ENCODE measurements at regions not wholly inside any gene's neighbourhood (a gene's known extent, or its start where the extent isn't known, plus 50 kb on each side); places are given as distances from the start of the nearest gene placed in this dataset.

DNA sequence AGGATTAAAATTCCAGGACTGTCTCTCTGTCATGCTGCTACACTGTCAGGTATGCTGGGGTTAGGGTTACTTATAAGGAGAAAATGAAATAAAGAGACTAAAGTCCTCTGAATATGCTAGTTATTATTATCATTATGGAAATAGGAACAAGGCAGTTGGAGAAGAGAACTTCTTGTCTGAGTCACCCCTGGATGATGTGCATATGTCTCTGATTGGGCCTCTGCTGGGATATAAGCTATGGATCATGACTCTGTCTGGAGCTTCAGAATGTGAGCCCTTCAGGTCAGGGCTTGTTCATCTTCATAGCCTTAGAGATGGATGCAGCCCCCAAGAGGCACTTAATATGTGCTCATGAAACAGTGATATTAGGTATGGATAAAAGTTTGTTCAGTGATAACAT, 569.6 kb downstream of the EPHB1 start:
- no peak for DNase-seq (ENCODE audit: low read depth)
- TF ChIP-seq, protein P1, sequence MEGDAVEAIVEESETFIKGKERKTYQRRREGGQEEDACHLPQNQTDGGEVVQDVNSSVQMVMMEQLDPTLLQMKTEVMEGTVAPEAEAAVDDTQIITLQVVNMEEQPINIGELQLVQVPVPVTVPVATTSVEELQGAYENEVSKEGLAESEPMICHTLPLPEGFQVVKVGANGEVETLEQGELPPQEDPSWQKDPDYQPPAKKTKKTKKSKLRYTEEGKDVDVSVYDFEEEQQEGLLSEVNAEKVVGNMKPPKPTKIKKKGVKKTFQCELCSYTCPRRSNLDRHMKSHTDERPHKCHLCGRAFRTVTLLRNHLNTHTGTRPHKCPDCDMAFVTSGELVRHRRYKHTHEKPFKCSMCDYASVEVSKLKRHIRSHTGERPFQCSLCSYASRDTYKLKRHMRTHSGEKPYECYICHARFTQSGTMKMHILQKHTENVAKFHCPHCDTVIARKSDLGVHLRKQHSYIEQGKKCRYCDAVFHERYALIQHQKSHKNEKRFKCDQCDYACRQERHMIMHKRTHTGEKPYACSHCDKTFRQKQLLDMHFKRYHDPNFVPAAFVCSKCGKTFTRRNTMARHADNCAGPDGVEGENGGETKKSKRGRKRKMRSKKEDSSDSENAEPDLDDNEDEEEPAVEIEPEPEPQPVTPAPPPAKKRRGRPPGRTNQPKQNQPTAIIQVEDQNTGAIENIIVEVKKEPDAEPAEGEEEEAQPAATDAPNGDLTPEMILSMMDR (conservative IDR thresholded peaks at IDR 0.05; ENCODE audit: low read depth, low read length), result no peak
- no peak overlapping the region for H3K4me3 ChIP-seq (ENCODE audit: low read depth, low read length)

DNA sequence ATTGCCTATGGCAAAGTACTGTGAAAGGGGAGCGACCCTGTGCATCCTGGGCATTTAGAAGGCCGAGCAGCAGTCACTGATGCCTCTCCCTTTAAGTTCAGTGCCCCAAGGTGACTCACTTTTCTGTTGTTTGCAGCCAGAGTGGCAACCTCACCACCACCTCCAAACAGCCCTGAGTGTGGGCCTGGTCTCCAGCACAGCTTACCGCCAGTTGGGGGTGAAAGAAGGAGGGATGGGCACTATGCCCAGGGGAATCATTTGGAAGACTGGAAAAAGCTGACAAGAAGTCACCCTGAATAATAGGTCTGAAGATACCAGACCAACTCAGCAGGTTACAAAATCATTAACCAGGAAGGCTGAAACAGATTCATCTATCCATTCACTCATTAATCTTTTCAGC, 571.8 kb downstream of the EPHB1 start:
- TF ChIP-seq, protein P1 (conservative IDR thresholded peaks at IDR 0.05; ENCODE audit: low read depth, low read length), result no peak
- H3K4me3 ChIP-seq (ENCODE audit: low read depth, low read length), result no peak overlapping the region
- DNase-seq (ENCODE audit: low read depth), result no peak

DNA sequence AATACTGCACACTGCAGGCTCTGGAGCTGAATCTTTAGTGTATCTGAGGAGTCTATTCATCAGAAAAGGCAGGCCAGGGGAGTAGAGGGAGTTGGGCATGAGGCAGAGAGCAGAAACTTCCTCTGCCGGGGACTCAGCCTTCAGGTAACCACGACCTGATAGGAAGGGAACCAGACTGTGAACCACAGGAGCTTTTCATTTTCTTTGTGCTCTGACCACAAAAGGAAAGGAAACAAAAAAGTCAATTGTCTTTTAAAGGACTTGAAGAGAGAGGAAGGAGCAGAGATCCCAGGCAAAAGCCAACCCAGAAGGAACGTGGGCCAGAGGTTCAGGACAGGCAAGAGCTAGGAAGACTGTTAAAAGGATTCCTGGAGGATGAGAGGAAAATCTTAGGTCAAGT, 573.3 kb downstream of the EPHB1 start:
- TF ChIP-seq, protein P1 (conservative IDR thresholded peaks at IDR 0.05; ENCODE audit: low read depth, low read length), result no peak
- no peak for DNase-seq (ENCODE audit: low read depth)
- H3K4me3 ChIP-seq (ENCODE audit: low read depth, low read length), result no peak overlapping the region

DNA sequence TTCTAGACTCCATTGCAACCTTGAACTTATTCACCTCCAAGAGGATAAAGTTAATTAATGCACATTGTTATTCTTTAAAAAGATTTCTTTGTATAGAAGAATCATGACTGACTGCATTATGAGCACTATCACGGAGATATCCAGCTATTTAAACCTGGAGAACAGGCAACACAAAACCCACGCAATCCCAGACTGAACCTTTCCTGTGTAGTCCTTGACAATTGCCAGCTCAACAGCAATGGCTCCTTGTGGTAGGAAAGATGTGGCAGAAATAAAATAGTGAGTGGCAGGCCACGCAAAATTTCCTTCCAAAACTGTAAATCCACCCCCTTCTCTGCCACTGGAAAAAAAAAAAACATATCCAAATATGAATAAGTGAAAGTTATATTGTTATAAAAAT, 573.7 kb downstream of the EPHB1 start:
- H3K4me3 ChIP-seq (ENCODE audit: low read depth, low read length), result no peak overlapping the region
- TF ChIP-seq, protein P1 (conservative IDR thresholded peaks at IDR 0.05; ENCODE audit: low read depth, low read length), result no peak
- no peak for DNase-seq (ENCODE audit: low read depth)

DNA sequence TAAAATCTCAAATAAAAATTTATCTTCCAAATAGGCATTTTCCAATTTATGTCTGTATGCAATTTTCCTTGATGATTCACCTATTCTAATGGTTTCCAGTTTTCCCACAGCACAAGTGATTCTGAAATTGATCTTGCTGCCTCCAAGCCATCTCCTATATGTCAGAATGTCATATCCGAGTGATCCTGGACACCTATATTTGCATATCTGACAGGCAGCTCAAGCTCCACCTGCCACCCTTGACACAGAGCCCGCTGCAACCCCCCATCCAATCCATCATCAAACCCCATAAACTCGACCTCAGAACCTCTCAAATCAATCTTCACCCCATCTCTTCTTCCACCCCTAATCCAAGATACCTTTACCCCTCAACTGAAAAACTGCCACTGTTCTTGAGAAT, 579.5 kb downstream of the EPHB1 start:
- TF ChIP-seq, protein P1 (conservative IDR thresholded peaks at IDR 0.05; ENCODE audit: low read depth, low read length), result no peak
- H3K4me3 ChIP-seq (ENCODE audit: low read depth, low read length), result no peak overlapping the region
- DNase-seq (ENCODE audit: low read depth), result no peak

DNA sequence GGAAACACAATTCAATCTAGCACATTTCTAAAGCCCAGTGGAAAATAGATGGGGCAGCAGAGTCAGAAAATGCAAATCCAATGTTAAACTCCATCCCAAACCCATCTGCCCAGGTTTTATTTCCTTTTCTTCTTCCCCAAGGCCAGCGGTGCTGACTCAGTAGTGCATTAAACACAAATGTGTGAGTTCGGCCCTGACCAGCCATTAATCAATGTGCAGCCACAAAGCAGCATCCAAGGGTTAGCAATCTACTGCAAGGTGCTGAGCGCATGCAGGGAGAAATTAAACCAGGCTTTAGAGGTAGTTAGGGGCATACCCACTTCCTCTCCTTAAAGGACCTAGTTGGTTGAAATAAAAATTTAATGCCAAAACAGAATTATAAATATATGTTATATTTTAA, 583.3 kb upstream of the PPP2R3A start:
- TF ChIP-seq, protein P1 (conservative IDR thresholded peaks at IDR 0.05; ENCODE audit: low read depth, low read length), result no peak
- no peak overlapping the region for H3K4me3 ChIP-seq (ENCODE audit: low read depth, low read length)
- no peak for DNase-seq (ENCODE audit: low read depth)

DNA sequence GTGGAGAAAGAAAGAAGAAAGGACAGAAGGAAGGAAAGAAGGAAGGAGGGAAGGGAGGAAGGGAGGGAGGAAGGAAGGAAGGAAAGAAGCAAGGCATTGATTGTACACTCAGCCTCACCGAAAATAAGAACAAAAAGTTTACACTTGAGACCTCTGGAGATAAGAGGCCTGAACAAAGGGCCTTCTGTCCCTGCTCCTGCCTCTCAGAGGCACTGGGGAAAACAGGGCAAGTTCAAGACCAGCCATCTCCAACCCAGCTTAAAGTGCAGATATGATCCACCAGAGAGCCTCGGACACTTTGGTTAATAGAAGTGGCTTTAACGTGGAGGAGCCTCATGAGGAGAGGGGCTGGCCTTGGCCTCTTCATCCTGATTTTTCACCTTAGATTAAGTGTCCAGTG, 582.9 kb upstream of the PPP2R3A start:
- H3K4me3 ChIP-seq (ENCODE audit: low read depth, low read length), result no peak overlapping the region
- TF ChIP-seq, protein P1 (conservative IDR thresholded peaks at IDR 0.05; ENCODE audit: low read depth, low read length), result no peak
- DNase-seq (ENCODE audit: low read depth), result no peak
